Endothelial cell of umbilical vein (primary cell): ENCODE measurements at regions not wholly inside any gene's neighbourhood (a gene's known extent, or its start where the extent isn't known, plus 50 kb on each side); places are given as distances from the start of the nearest gene placed in this dataset.

Experiments
- CTCF ChIP-seq, 2 donors: IDR thresholded peaks; 1 replicate in 1 of 2; 2 replicates in 1 of 2; pipeline ENCODE4 v1.5.1; 2011; ENCODE audit warnings: low read length in 2 of 2, mild to moderate bottlenecking in 2 of 2, moderate library complexity in 2 of 2, control low read depth in 1 of 2, inconsistent platforms in 1 of 2, low read depth in 1 of 2; ENCODE audit not compliant: insufficient read depth in 1 of 2; ENCODE audit errors: extremely low read depth in 1 of 2
- EZH2 ChIP-seq: IDR thresholded peaks from 2 replicates; pipeline ENCODE4 v1.6.1; 2012; ENCODE audit warnings: borderline replicate concordance, low read depth, mild to moderate bottlenecking, moderate library complexity, low read length, inconsistent platforms; ENCODE audit not compliant: severe bottlenecking
- FOS ChIP-seq: IDR thresholded peaks from 2 replicates; pipeline ENCODE4 v1.6.1; 2011; ENCODE audit warnings: mild to moderate bottlenecking, low read length, moderate library complexity, borderline replicate concordance; ENCODE audit not compliant: insufficient read depth
- GATA2 ChIP-seq: IDR thresholded peaks from 2 replicates; pipeline ENCODE4 v1.7.0; 2011; ENCODE audit warnings: low read depth, mild to moderate bottlenecking, moderate library complexity, mixed read lengths, low read length; ENCODE audit not compliant: insufficient read length, insufficient read depth
- JUN ChIP-seq: IDR thresholded peaks from 2 replicates; pipeline ENCODE4 v1.6.1; 2011; ENCODE audit warnings: borderline replicate concordance, low read depth; ENCODE audit not compliant: insufficient read length, insufficient read depth
- MAX ChIP-seq: IDR thresholded peaks from 2 replicates; pipeline ENCODE4 v1.6.1; 2011; ENCODE audit not compliant: insufficient read depth, insufficient read length
- POLR2A ChIP-seq: IDR thresholded peaks from 2 replicates; pipeline ENCODE4 v1.6.1; 2012; ENCODE audit warnings: low read depth, mild to moderate bottlenecking, control low read depth, low read length
- POLR2AphosphoS5 ChIP-seq: IDR thresholded peaks from 2 replicates; pipeline ENCODE4 v1.6.1; 2012; ENCODE audit warnings: low read depth, mild to moderate bottlenecking, control low read depth, low read length, moderate library complexity; ENCODE audit not compliant: insufficient read depth

GRCh38 chr3:18556001-18556408, 130.9 kb upstream of the SATB1 start:
- TF ChIP-seq CTCF (IDR thresholded peaks at IDR 0.05; ENCODE audit: extremely low read depth in 1 of 2, insufficient read depth in 1 of 2, low read depth in 1 of 2, low read length in 2 of 2) (no peak), POLR2A (no peak), EZH2 (no peak), POLR2AphosphoS5 (no peak), MAX (no peak), JUN (no peak), GATA2 (no peak), FOS (no peak)
